B cell (primary cell): ENCODE measurements at regions not wholly inside any gene's neighbourhood (a gene's known extent, or its start where the extent isn't known, plus 50 kb on each side); places are given as distances from the start of the nearest gene placed in this dataset.

Experiments
- ATAC-seq: fragments of 200-7000 bp; cut with Tn5 transposase; one replicate; pipeline ENCODE4 v1.10.0; 2021; ENCODE audit warnings: low read depth, mild to moderate bottlenecking, moderate number of reproducible peaks, moderate library complexity
- CTCF ChIA-PET: fragments of 350-600 bp; sonication (Branson Sonifier 250); formaldehyde crosslinking; loops from one replicate; lab custom pipeline; 2021; ENCODE audit warnings: antibody characterized with exemption, inconsistent platforms; lab: Charles Lee
- POLR2A ChIA-PET: fragments of 350-600 bp; sonication (Branson Sonifier 250); formaldehyde crosslinking; loops from one replicate; lab custom pipeline; 2021; ENCODE audit warnings: antibody characterized with exemption; lab: Charles Lee
- DNase-seq: peaks from one replicate; pipeline ENCODE4 v3.0.0; 2013
- H2AFZ ChIP-seq: 2 replicates; pipeline ENCODE4 v1.6.1; 2012; ENCODE audit warnings: mild to moderate bottlenecking, low read depth, low read length; ENCODE audit not compliant: insufficient read depth, poor library complexity, severe bottlenecking
- H3K27ac ChIP-seq, 2 donors: 1 replicate in 1 of 2; 2 replicates in 1 of 2; pipeline ENCODE4 v1.5.1; 2012 to 2013; ENCODE audit warnings: low read length in 2 of 2, mild to moderate bottlenecking in 2 of 2, moderate library complexity in 1 of 2
- H3K27me3 ChIP-seq, 4 experiments: fragments of 200-600 bp in 1 of 4; sonication (generic) in 1 of 4; replicated peaks in 1 of 4; 1 replicate in 2 of 4; 2 replicates in 2 of 4; pipeline versions ENCODE4 v1.6.1 to v1.7.0; 2013 to 2016; ENCODE audit warnings: low read length in 3 of 4, mild to moderate bottlenecking in 2 of 4, mixed read lengths in 1 of 4, moderate library complexity in 1 of 4; ENCODE audit not compliant: insufficient read depth in 4 of 4, control insufficient read depth in 3 of 4; ENCODE audit errors: control extremely low read depth in 1 of 4
- H3K36me3 ChIP-seq, 2 experiments: replicated peaks in 1 of 2; 1 replicate in 1 of 2; 2 replicates in 1 of 2; pipeline versions ENCODE4 v1.6.1 to v1.7.1; 2013; ENCODE audit warnings: low read length in 1 of 2; ENCODE audit not compliant: insufficient read depth in 2 of 2, control insufficient read depth in 1 of 2; ENCODE audit errors: control extremely low read depth in 1 of 2, extremely low read depth in 1 of 2
- H3K4me1 ChIP-seq, 2 donors: fragments of 200-600 bp in 1 of 2; sonication (generic) in 1 of 2; 1 replicate in 1 of 2; 2 replicates in 1 of 2; pipeline versions ENCODE4 v1.5.1 to v1.6.1; 2013 to 2017; ENCODE audit warnings: low read length in 2 of 2; ENCODE audit not compliant: control insufficient read depth in 2 of 2, insufficient read depth in 2 of 2
- H3K4me2 ChIP-seq: replicated peaks from 2 replicates; pipeline ENCODE3; 2012; ENCODE audit warnings: mild to moderate bottlenecking, low read depth, low read length; ENCODE audit not compliant: poor library complexity, severe bottlenecking
- H3K4me3 ChIP-seq, 5 experiments: fragments of 200-600 bp in 1 of 5; sonication (generic) in 1 of 5; 1 replicate in 3 of 5; 2 replicates in 2 of 5; pipeline versions ENCODE4 v1.5.1 to v1.7.0; 2011 to 2016; ENCODE audit warnings: low read length in 4 of 5, mild to moderate bottlenecking in 4 of 5, low read depth in 2 of 5, control low read depth in 1 of 5, moderate library complexity in 1 of 5; ENCODE audit not compliant: insufficient read depth in 1 of 5; ENCODE audit errors: control extremely low read depth in 1 of 5, extremely low read depth in 1 of 5
- H3K79me2 ChIP-seq: fragments of 200-600 bp; sonication (generic); one replicate; pipeline ENCODE4 v1.6.0; 2016; ENCODE audit warnings: low read length; ENCODE audit not compliant: control insufficient read depth, insufficient read depth
- H3K9ac ChIP-seq: fragments of 200-600 bp; sonication (generic); 2 replicates; pipeline ENCODE4 v1.6.1; 2017; ENCODE audit warnings: mild to moderate bottlenecking, low read length, moderate library complexity
- H3K9me3 ChIP-seq, 3 donors: one replicate each; pipeline versions ENCODE4 v1.6.1 to v1.7.1; 2013; ENCODE audit warnings: low read length in 2 of 3; ENCODE audit not compliant: control insufficient read depth in 2 of 3, insufficient read depth in 1 of 3; ENCODE audit errors: control extremely low read depth in 1 of 3
- H4K20me1 ChIP-seq: 2 replicates; pipeline ENCODE4 v1.6.0; 2012; ENCODE audit warnings: mild to moderate bottlenecking, low read length; ENCODE audit not compliant: insufficient read depth, control insufficient read depth, poor library complexity, severe bottlenecking
- H3K27ac Mint-ChIP-seq: one replicate; pipeline ENCODE4 v1.8.0; 2021; ENCODE audit warnings: mixed read lengths
- H3K27me3 Mint-ChIP-seq: one replicate; pipeline ENCODE4 v1.8.0; 2021; ENCODE audit warnings: mixed read lengths
- H3K4me1 Mint-ChIP-seq: one replicate; pipeline ENCODE4 v1.8.0; 2021; ENCODE audit warnings: mixed read lengths
- H3K4me3 Mint-ChIP-seq: one replicate; pipeline ENCODE4 v1.8.0; 2021; ENCODE audit warnings: mixed read lengths
- H3K9me3 Mint-ChIP-seq: one replicate; pipeline ENCODE4 v1.8.0; 2022; ENCODE audit warnings: mixed read lengths; ENCODE audit not compliant: insufficient read depth
- EZH2 ChIP-seq: IDR thresholded peaks from 2 replicates; pipeline ENCODE4 v1.6.1; 2012; ENCODE audit warnings: borderline replicate concordance, low read depth, mild to moderate bottlenecking, moderate library complexity, low read length; ENCODE audit not compliant: insufficient read depth, poor library complexity, severe bottlenecking
- WGBS: methylation state at CpG from one replicate; pipeline ENCODE4 v1.1.5; 2013; ENCODE audit warnings: missing lambda C conversion rate; ENCODE audit not compliant: insufficient coverage; 5-methylcytosine and 5-hydroxymethylcytosine counted together
- intact Hi-C: fragments of 100-400 bp; cut with micrococcal nuclease; formaldehyde crosslinking; loops from one replicate; pipeline ENCODE4 v1.10.0; 2022
- TF ChIP-seq, protein P1 (sequence below): fragments of 200-600 bp; IDR thresholded peaks from one replicate; pipeline ENCODE4 v1.8.0; 2022; ENCODE audit warnings: antibody characterized with exemption, mild to moderate bottlenecking

- Mint-ChIP-seq H3K9me3 (peaks cover 3% of the 10 kb centered on the region), H3K27me3 (no peaks in the 10 kb centered on the region), H3K4me3 (no peak overlapping the region), H3K4me1 (no peaks in the 10 kb centered on the region), H3K27ac (no peak overlapping the region)
- H3K36me3 ChIP-seq = no peaks in the 10 kb centered on the region
- peaks cover 0 to 8% (median 4%) of the 10 kb centered on the region in 3 donors for H3K9me3 ChIP-seq
- H3K27me3 ChIP-seq = no peaks in the 10 kb centered on the region
- no CpG with 5 or more reads among the region's 1 CpG for WGBS
- H3K9ac ChIP-seq = no peak overlapping the region
- H4K20me1 ChIP-seq = no peaks in the 10 kb centered on the region
- ChIA-PET CTCF (no interaction called here), POLR2A (no interaction called here)
- peak; percentile 60 for DNase-seq
- no peak for TF ChIP-seq EZH2
- TF ChIP-seq, protein P1, sequence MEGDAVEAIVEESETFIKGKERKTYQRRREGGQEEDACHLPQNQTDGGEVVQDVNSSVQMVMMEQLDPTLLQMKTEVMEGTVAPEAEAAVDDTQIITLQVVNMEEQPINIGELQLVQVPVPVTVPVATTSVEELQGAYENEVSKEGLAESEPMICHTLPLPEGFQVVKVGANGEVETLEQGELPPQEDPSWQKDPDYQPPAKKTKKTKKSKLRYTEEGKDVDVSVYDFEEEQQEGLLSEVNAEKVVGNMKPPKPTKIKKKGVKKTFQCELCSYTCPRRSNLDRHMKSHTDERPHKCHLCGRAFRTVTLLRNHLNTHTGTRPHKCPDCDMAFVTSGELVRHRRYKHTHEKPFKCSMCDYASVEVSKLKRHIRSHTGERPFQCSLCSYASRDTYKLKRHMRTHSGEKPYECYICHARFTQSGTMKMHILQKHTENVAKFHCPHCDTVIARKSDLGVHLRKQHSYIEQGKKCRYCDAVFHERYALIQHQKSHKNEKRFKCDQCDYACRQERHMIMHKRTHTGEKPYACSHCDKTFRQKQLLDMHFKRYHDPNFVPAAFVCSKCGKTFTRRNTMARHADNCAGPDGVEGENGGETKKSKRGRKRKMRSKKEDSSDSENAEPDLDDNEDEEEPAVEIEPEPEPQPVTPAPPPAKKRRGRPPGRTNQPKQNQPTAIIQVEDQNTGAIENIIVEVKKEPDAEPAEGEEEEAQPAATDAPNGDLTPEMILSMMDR = no peak
- H3K4me1 ChIP-seq = no peaks in the 10 kb centered on the region
- ATAC-seq = no peak
- no peaks in the 10 kb centered on the region for H3K79me2 ChIP-seq
- H3K27ac ChIP-seq = no peak overlapping the region
- H2AFZ ChIP-seq = no peak overlapping the region
- H3K4me3 ChIP-seq = no peak overlapping the region
- H3K4me2 ChIP-seq = no peak overlapping the region
- intact Hi-C loops = no loop called here
Measured at GRCh38 chr1:82625537-82625936, 824.8 kb downstream of the ADGRL2 start.

DNA sequence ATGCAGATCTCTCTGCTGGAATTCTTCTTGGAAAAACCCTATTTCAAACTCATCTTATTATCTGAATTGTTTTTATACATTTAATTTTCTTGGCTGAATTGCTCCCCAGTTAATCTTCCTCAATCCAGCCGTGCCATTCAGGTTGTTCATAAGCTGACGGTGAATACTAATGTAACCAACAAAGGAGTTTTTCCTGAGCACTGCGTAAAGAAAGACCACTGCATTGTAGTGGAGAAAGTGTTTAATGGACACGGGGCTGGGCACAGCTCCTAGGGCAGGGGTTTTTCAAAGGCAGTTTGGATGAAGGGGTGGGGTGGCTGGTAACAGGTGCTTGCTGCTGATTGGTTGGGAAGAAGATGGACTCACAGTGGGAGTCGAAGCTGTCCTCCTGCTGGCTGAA, 820.3 kb downstream of the ADGRL2 start:
- WGBS = 91% methylated on average over 3 of the region's 5 CpGs

More for the DNA sequence above, 820.3 kb downstream of the ADGRL2 start:
- H3K27ac Mint-ChIP-seq = no peak overlapping the region
- peaks cover 0 to 6% (median 4%) of the 10 kb centered on the region in 3 donors for H3K9me3 ChIP-seq
- ATAC-seq (no peak), DNase-seq (no peak)
- H3K27ac ChIP-seq = no peak overlapping the region
- no peaks in the 10 kb centered on the region for H3K79me2 ChIP-seq
- no peaks in the 10 kb centered on the region for H3K36me3 ChIP-seq
- intact Hi-C loops = no loop called here
- H3K27me3 ChIP-seq = no peaks in the 10 kb centered on the region
- H3K4me2 ChIP-seq = no peak overlapping the region
- H3K4me3 ChIP-seq = no peak overlapping the region
- CTCF ChIA-PET = interaction anchor here (0.7 kb wide), 1 partner anchor 12 kb away, joined by 3 read pairs; no protein-coding TSS in a partner anchor
- POLR2A ChIA-PET = no interaction called here
- H3K4me3 Mint-ChIP-seq = no peak overlapping the region
- H2AFZ ChIP-seq = no peak overlapping the region
- H3K9me3 Mint-ChIP-seq = peaks cover 3% of the 10 kb centered on the region
- H3K4me1 Mint-ChIP-seq = no peaks in the 10 kb centered on the region
- H3K4me1 ChIP-seq = no peaks in the 10 kb centered on the region
- H3K27me3 Mint-ChIP-seq = no peaks in the 10 kb centered on the region
- H4K20me1 ChIP-seq = no peaks in the 10 kb centered on the region
- TF ChIP-seq, protein P1 = no peak
- no peak for TF ChIP-seq EZH2
- no peak overlapping the region for H3K9ac ChIP-seq
